Muscle of leg (tissue), 3 donors: ENCODE measurements at regions not wholly inside any gene's neighbourhood (a gene's known extent, or its start where the extent isn't known, plus 50 kb on each side); places are given as distances from the start of the nearest gene placed in this dataset.

Experiments used
- DNase-seq: peaks from one replicate; pipeline ENCODE4 v3.0.0; 2013
- H3K27ac ChIP-seq: one replicate; pipeline ENCODE4 v1.5.1; 2013; ENCODE audit warnings: mild to moderate bottlenecking, low read length, control low read depth
- H3K27me3 ChIP-seq: one replicate; pipeline ENCODE4 v1.6.1; 2013; ENCODE audit warnings: low read length; ENCODE audit not compliant: control insufficient read depth, insufficient read depth
- H3K36me3 ChIP-seq: one replicate; pipeline ENCODE4 v1.6.1; 2013; ENCODE audit warnings: low read length; ENCODE audit not compliant: control insufficient read depth, insufficient read depth
- H3K4me1 ChIP-seq: one replicate; pipeline ENCODE4 v1.6.1; 2013; ENCODE audit warnings: low read length; ENCODE audit not compliant: control insufficient read depth, insufficient read depth
- H3K4me3 ChIP-seq: one replicate; pipeline ENCODE4 v1.5.1; 2013; ENCODE audit warnings: low read length, control low read depth
- H3K9me3 ChIP-seq: replicated peaks from 2 replicates; pipeline ENCODE4 v1.6.1; 2013; ENCODE audit warnings: low read depth, low read length; ENCODE audit not compliant: control insufficient read depth
- WGBS: methylation state at CpG from one replicate; pipeline ENCODE4 v1.1.5; 2013; ENCODE audit warnings: missing lambda C conversion rate; ENCODE audit not compliant: insufficient coverage; 5-methylcytosine and 5-hydroxymethylcytosine counted together

DNA sequence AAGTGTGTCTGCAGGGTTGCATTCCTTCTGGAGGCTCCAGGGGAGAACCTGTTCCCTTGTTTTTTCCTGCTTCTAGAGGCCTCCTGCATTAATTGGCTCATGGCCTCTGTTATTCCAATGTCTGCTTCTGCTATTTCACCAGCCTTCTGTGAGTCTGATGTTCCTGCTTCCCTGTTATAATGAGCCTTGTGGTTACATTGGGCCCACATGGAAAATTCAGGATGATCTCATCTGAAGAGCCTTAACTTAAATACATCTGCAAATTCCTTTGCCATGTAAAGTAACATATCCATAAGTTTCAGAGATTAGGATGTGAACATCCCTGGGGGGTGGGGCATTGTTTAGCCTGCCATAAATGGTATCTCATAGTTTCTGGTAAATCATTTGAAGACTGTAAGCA, 181.1 kb downstream of the RWDD3 start:
- Histone ChIP-seq H3K4me3 (no peak overlapping the region), H3K27ac (no peak overlapping the region), H3K36me3 (no peaks in the 10 kb centered on the region), H3K9me3 (no peaks in the 10 kb centered on the region), H3K27me3 (no peaks in the 10 kb centered on the region), H3K4me1 (no peaks in the 10 kb centered on the region)
- peak; percentile 62 for DNase-seq

DNA sequence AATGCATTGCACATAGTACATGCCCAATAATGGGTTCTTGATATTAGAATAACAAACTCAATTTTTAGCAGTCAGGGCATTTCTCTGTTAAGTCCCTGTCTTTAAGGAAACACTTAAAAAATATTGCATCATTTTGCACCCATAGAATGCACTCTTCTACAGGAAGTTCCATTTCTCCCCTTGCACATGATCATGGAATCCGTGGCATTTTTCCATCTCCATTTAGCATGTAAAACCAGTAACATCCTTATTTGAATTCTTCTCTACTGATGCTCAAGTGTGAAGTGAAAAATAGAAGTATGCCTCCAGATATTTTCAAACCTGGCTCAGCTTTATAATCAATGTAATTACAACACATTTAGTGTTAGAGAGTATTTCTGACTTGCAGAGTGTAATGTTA, 192.8 kb downstream of the RWDD3 start:
- no CpG with 5 or more reads among the region's 1 CpG for WGBS
- no peaks in the 10 kb centered on the region for H3K9me3 ChIP-seq
- H3K36me3 ChIP-seq: no peaks in the 10 kb centered on the region
- H3K27ac ChIP-seq: no peak overlapping the region
- H3K4me3 ChIP-seq: no peak overlapping the region
- DNase-seq: no peak
- H3K4me1 ChIP-seq: no peaks in the 10 kb centered on the region
- no peaks in the 10 kb centered on the region for H3K27me3 ChIP-seq

DNA sequence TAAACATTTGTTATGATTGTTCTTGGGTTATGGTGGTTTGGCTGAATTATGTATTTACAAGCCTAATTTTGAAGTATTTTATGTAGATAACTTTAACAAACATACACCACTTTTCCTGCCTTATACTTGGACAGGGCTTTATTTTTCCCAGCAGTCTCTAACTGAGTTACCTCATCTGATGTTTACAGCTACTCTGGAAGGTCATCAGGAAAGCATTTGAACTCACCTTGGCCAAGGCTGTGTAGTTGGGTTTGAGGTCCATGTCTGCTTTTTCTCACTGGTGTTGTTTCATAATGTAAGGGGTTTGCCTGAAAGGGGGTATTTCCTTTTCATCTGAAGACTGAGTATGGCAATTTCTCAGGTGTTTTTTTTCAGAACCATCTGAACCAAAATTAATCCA, 193.5 kb downstream of the RWDD3 start:
- H3K9me3 ChIP-seq: no peaks in the 10 kb centered on the region
- no peak overlapping the region for H3K4me3 ChIP-seq
- H3K4me1 ChIP-seq: no peaks in the 10 kb centered on the region
- no peak for DNase-seq
- no peaks in the 10 kb centered on the region for H3K36me3 ChIP-seq
- no peak overlapping the region for H3K27ac ChIP-seq
- no peaks in the 10 kb centered on the region for H3K27me3 ChIP-seq

DNA sequence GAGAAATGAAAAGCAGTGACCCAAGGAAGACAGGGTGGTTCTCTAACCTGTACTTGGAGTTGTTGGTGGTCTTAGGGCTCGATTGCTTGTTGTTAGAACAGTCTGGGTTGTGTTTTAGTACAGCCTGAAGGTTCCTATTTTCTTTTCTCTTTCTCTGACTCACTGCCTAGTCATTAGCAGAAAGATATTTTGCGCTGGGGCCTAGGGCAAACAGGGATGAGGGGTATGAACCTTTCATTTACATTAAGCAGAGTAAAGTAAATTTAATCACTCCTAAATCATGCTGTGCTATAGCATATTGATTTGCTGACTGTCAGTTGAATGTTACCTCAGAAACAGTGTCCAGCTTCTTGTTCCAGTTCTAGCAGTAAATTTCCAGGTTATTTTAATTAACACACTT, 197.2 kb downstream of the RWDD3 start:
- peaks cover 2% of the 10 kb centered on the region for H3K9me3 ChIP-seq
- WGBS: no CpG with 5 or more reads among the region's 2 CpGs
- H3K36me3 ChIP-seq: no peaks in the 10 kb centered on the region
- no peak for DNase-seq
- no peak overlapping the region for H3K27ac ChIP-seq
- H3K4me1 ChIP-seq: no peaks in the 10 kb centered on the region
- no peaks in the 10 kb centered on the region for H3K27me3 ChIP-seq
- H3K4me3 ChIP-seq: no peak overlapping the region

DNA sequence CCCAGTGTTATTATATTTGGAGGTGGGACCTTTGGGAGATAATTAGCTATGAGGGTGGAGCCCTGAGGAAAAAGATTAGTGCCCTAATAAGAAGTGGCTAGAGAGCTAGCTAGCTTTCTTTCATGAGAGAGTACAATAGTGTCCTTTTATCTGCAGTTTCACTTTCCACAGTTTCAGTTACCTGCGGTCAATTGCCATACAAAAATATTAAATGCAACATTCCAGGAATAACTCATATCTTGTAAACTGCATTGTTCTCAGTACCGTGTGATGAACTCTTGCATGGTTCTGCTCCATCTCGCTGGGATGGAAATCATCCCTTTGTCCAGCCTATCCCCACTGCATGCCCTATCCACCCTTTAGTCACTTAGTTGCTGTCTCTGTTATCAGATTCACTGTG, 201.6 kb downstream of the RWDD3 start:
- H3K9me3 ChIP-seq: peaks cover 2% of the 10 kb centered on the region
- no peak overlapping the region for H3K27ac ChIP-seq
- DNase-seq: no peak
- no peaks in the 10 kb centered on the region for H3K27me3 ChIP-seq
- WGBS: 80% methylated on average over 1 of the region's 3 CpGs
- H3K4me1 ChIP-seq: no peaks in the 10 kb centered on the region
- H3K4me3 ChIP-seq: no peak overlapping the region
- no peaks in the 10 kb centered on the region for H3K36me3 ChIP-seq

DNA sequence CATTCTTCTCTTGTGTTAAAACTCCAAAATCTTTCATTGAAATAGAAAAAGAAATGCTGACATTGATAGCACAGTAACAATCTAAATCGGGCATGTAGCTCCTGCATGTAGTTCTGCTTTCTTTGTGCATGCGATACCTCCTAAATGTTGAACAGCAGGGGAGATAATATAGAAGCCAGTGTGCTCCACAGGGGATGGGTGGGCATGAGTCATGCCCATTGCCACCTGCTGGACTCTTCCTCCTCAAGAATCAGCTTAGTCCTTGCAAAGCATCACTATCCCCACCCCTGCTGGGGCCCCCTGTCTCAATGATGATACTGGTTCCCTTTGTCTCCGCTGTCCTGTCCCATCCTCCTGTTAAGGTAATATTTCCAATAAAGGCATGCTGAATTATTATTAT, 203.0 kb downstream of the RWDD3 start:
- Histone ChIP-seq H3K4me3 (no peak overlapping the region), H3K9me3 (peaks cover 2% of the 10 kb centered on the region), H3K27me3 (no peaks in the 10 kb centered on the region), H3K27ac (no peak overlapping the region), H3K36me3 (no peaks in the 10 kb centered on the region), H3K4me1 (no peaks in the 10 kb centered on the region)
- no peak for DNase-seq
- WGBS: 80% methylated on average over 2 of the region's 3 CpGs

DNA sequence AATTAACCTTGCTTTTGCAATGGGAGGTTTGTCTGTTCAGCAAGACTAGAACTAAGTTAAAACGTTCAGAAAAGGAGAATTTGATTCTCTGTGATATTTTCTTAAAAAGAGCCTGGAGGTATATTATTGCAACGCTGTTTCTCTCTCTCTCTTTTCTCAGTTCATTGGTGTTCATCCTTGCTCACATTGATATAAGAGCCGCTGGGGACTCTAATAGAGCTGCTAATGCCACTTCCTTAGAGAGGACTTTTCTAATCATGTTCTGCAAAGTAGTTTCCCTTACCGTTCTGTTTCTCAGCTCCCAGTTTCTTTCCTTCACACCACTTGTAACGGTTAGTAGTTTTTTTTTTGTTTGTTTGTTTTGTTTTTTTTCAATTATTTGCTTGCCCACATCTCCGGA, 203.8 kb downstream of the RWDD3 start:
- no peaks in the 10 kb centered on the region for H3K36me3 ChIP-seq
- no peak overlapping the region for H3K4me3 ChIP-seq
- no peak for DNase-seq
- no peaks in the 10 kb centered on the region for H3K4me1 ChIP-seq
- no peak overlapping the region for H3K27ac ChIP-seq
- H3K27me3 ChIP-seq: no peaks in the 10 kb centered on the region
- peaks cover 2% of the 10 kb centered on the region for H3K9me3 ChIP-seq
- no CpG with 5 or more reads among the region's 6 CpGs for WGBS

DNA sequence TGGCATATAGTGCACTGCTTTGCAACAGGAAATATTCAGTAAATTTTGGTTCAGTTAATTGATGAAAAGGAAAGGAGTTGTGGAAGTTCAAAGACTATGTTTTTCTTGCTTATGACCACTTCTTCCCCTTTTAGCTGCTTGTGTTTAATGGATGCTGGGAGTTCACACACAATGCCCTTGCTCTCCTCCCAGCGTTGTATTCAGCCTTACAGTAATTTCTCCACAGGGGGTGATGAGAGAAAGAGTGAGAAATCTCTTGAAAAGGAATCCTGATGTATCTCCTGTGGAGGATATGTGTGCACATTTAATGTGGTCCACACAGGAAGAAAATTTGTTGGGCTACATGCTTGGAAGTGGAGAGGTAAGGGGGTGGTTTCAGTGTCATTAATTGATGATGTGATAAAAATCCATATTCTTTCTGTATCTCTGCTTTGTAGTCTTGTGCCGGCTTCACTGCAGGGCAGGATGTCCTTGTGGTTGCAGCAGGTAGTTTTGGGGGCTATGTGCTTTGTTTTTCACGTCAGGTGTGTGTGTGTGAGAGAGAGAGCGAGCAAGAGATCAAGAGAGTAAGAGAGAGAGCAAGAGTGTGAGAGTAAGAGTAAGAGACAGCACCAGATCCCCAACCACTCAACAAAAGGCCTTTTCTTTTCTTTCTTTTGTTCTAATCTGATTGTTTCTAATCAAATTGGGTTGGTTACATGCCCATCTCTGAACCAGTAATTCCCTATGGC, 204.4 kb downstream of the RWDD3 start:
- Histone ChIP-seq H3K36me3 (no peaks in the 10 kb centered on the region), H3K27ac (no peak overlapping the region), H3K27me3 (no peaks in the 10 kb centered on the region), H3K4me1 (no peaks in the 10 kb centered on the region), H3K9me3 (peaks cover 2% of the 10 kb centered on the region), H3K4me3 (no peak overlapping the region)
- no peak for DNase-seq
- no CpG with 5 or more reads among the region's 4 CpGs for WGBS

DNA sequence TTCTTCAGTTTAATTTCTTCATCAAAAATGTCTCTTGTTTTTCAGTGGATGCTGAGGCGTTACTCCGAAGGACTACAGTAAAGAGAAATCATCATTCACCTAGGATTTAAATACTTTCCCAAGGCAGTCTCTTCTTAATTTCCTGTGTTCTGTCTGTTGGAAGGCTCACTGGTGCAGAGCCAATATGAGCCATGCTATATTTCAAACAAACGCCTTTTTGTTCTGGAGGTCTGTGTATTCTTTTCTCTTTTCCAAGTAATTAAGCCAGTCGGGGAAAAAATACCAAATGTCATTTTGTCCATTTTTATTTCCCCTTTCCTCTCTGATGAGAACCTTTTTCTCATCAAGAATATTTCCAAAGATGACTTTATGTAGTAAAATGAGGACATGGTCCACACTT, 206.5 kb downstream of the RWDD3 start:
- WGBS: no CpG with 5 or more reads among the region's 4 CpGs
- H3K4me3 ChIP-seq: no peak overlapping the region

DNA sequence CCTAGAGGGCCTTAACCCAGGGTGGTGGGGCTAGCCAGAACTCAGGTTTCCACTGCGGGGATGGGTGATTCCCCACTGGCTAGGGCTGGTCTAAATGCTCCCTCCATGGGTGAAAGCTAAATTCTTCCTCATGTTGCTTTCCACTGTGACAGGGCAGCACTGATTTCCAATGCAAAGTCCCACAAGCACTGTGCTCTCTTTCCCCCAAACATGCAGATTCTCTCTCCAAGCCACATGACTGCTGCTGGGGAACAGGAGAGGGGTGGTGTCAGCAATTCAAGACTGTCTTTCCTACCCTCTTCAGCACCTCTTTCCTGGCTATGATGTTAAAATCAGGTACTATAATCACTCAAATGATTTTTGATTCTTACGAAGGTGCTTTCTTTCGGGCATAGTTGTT, 215.5 kb downstream of the RWDD3 start:
- Histone ChIP-seq H3K27me3 (no peaks in the 10 kb centered on the region), H3K4me1 (no peaks in the 10 kb centered on the region), H3K36me3 (no peaks in the 10 kb centered on the region), H3K9me3 (no peaks in the 10 kb centered on the region), H3K4me3 (no peak overlapping the region), H3K27ac (no peak overlapping the region)
- 100% methylated on average over 1 of the region's 3 CpGs for WGBS
- DNase-seq: no peak

More for the DNA sequence above, 206.5 kb downstream of the RWDD3 start:
- Histone ChIP-seq H3K36me3 (no peaks in the 10 kb centered on the region), H3K9me3 (peaks cover 2% of the 10 kb centered on the region), H3K27ac (no peak overlapping the region), H3K27me3 (no peaks in the 10 kb centered on the region), H3K4me1 (no peaks in the 10 kb centered on the region)
- DNase-seq: peak; percentile 49

DNA sequence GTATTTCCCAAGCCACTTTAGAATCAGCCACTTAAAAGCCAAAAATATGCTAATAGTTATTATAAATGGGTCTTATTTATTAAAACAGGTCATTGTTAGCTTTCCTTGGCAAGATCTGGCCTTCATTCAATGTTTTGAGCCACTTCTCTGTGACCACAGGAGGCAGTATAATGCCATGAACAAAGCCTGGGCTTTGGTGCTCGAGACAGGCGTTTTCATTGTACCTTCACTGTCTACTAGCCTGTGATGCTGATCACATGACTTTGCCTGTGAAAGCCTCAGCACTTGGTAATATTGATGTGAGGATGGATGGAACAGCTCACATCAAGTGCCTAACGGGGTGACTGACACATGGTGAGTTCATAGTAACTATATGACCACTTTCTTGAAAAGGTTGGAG, 217.0 kb downstream of the RWDD3 start:
- no peak for DNase-seq
- Histone ChIP-seq H3K4me3 (no peak overlapping the region), H3K9me3 (peaks cover 2% of the 10 kb centered on the region), H3K27ac (no peak overlapping the region), H3K27me3 (no peaks in the 10 kb centered on the region), H3K36me3 (no peaks in the 10 kb centered on the region), H3K4me1 (no peaks in the 10 kb centered on the region)
- no CpG with 5 or more reads among the region's 3 CpGs for WGBS
